ENCODE measurements at regions not wholly inside any gene's neighbourhood (a gene's known extent, or its start where the extent isn't known, plus 50 kb on each side); places are given as distances from the start of the nearest gene placed in this dataset.

- peak; percentile 67 for DNase-seq
Measured at GRCh38 chr13:34591900-34592529, 350.1 kb upstream of the NBEA start.

DNA sequence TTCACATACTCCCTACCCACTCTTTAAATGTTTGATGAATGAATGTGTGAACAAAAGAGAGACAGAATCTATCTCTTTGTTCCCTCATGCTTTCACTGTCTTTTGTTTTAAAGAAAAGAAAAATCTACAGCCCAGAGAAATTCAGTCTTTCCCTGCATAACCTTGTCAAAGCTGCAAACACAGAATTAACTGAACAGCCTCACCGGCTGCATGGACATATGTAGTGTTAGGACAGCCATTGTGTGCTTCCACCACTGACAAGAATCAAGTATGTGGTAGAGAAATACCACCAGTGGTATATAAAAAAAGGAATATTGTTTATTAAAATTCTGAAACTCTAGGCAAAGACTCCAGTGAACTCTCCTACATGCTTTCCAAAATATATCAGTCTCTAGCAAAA, 348.4 kb upstream of the NBEA start:
- DNase-seq = no peak

DNA sequence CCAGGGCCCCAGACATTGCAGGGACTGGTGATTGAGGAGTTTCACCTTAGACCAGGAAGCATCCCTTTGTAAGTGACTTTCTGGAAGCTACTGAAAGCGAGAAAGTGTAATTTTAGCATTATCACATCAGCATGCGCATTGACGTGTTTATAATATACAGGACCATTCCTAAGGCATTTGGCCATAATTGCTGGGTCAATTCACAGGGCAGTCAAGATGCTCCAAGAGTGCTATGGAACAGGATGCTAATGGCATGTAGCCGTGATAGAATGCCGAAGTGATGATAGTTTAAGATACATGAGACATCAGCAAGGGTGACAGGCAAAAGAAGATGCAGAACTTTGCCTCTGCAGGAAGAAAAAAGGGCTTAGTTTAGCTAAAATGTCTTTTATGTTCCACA, 347.6 kb upstream of the NBEA start:
- DNase-seq = no peak

DNA sequence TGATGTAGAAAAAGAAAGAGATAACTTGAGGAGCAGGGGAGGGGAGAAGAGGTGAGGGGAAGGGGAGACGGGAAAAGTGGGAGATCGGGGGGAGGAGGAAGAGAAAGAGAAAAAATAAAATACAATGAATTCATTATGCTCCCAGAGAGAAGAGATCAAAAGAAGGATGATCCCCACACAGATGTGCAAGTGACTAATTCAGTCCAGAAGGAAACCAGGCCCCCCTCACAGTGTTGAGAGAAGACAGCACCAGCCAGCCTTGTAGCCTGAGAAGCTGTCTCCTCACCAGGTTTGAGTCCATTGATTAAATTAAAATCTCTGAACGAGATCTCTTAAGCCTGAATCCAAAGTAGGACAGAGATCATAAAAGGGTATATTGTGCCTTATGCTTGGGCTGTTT, 333.7 kb upstream of the NBEA start:
- no peak for DNase-seq

DNA sequence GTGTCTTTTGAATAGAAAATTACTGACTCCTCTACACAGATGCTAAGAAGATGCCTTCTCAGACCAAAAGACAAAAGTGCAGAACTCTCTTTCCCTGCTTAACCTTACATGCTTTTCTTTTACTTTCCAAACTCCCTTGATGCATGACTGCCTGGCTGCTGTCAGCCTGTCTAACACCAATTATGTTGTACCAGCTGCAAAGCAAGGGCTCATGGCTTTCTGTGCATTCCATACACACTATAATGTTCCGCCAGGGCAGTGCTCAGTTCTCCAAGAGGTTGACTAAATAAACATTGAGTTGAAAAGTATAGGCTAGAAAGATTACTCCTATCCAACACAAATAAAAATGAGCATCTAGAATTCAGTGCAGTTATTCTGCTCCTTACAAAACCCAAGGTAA, 330.4 kb upstream of the NBEA start:
- DNase-seq = peak; percentile 55

GRCh38 chr13:34617473-34618083, 324.5 kb upstream of the NBEA start:
- peak; percentile 21 for DNase-seq

GRCh38 chr13:34618654-34619053, 323.4 kb upstream of the NBEA start:
- DNase-seq = no peak

DNA sequence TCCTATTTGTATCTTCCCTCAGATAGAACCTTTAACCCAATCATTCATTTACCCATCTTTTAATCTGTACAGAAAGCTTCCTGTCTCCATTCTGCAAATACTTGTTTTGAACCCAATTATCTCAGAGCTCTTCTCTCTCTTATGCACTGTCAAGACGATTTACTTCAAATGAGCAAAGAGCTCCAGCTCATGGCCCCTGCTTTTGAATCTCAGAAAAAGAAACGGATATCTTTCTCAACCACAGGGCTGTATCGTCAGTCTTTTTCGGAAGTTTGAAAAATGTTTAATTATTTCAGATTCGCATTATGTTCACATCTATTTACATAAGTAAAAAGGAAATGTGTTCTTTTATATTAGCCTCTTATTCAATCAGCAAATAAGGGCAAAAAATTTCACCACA, 322.7 kb upstream of the NBEA start:
- DNase-seq = no peak

GRCh38 chr13:34620074-34620850, 321.8 kb upstream of the NBEA start:
- DNase-seq = no peak

DNA sequence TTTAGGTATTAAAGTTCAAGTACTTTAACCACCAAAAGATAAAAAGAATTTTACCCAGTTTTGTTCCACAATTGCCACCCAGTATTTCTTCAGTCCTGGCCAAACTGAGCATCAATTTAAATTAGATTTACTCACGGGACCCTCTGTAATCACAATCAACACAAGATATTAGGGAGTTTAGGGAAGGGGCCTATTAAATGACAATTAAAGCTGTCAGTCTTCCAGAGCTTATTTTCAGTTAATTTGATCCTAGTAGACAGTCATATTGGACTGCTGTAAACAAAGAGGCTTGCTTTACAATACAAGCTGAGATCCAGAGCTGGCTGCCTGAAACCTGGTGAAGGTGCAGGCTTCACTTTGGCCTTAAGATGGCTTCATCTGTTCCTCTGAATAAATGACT, 321.2 kb upstream of the NBEA start:
- no peak for DNase-seq

DNA sequence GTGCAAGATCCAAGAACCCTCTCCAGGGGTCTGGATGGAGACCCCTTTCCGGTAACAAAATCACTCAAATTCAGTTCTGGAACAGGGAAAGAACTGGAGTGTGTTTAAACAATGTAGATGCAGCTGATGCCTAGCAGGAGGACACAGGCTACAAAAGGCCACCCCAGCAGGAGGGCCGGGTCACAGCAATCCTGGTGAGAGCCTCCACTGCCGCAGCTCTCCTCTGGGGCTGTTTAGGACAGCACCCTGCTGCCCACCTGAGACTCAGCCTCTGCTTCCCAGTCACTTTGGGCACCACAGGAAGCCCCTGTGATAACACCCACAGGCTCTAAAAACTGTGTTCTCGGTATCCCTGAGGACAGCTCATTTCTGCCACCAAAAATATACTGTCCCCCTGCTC, 318.7 kb upstream of the NBEA start:
- no peak for DNase-seq

- no peak for DNase-seq
Measured at GRCh38 chr13:34627509-34628208, 314.4 kb upstream of the NBEA start.

GRCh38 chr13:34628209-34628682, 313.8 kb upstream of the NBEA start:
- no peak for DNase-seq

- DNase-seq = no peak
Measured at GRCh38 chr13:34634448-34634847, 307.6 kb upstream of the NBEA start.

DNA sequence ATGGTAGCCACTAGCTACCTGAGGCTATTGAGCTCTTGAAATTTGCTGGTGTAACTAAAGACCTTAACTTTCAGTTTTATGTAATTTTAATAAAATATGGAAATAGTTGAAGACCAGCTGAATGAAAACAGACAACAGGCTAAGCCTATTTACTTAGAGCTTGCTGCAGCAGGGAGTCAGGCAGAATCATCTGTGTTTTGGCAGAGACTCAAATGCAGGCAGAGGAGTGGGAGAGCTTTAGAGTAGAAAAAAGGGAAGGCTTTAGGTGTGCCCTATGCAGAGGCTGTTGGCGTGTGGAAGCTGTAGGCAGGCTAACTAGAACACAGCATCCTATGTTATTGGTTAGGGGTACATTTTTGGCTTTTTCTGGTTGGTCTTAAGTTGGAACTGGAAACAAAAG, 304.9 kb upstream of the NBEA start:
- no peak for DNase-seq

DNA sequence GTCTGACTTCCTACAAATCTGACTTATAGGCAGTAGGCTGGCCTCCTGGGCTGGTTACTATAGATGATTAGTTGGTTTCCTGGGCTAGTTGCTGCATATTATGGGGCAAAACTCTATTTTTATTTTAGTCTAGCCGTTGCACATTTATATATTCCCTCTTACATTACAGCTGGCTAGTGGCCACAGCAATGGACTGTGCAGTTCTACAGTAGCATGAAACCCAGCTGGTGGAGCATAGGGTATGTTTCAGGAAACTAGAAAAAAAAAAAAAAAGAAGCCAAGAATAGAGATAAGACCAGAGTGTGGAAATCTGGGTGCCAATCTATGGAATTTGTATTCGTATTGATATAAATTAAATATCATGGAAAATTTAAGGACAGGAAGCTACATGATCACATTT, 304.4 kb upstream of the NBEA start:
- DNase-seq = no peak

DNA sequence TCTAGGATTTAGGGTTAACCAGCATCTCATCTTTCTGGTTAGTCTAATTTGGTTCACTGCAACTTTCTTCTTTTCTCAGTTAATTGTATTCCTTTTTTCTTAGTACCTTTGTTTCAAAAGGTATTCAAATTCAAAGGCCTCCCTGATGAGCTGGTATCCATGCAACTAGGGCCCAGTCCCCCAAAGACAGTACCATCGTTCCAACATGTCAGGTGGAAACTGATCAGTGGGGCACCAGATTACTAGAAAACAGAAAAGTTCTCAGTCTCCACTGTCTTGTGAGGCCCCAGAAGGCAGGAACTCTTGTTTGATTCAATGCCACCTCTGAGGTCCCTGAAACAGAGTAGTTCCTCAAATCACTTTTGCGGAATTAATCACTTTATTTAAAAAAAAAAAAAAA, 303.2 kb upstream of the NBEA start:
- DNase-seq = no peak

- peak; percentile 27 for DNase-seq
Measured at GRCh38 chr13:34640179-34640992, 301.7 kb upstream of the NBEA start.

GRCh38 chr13:34640993-34641330, 301.1 kb upstream of the NBEA start:
- DNase-seq = no peak

DNA sequence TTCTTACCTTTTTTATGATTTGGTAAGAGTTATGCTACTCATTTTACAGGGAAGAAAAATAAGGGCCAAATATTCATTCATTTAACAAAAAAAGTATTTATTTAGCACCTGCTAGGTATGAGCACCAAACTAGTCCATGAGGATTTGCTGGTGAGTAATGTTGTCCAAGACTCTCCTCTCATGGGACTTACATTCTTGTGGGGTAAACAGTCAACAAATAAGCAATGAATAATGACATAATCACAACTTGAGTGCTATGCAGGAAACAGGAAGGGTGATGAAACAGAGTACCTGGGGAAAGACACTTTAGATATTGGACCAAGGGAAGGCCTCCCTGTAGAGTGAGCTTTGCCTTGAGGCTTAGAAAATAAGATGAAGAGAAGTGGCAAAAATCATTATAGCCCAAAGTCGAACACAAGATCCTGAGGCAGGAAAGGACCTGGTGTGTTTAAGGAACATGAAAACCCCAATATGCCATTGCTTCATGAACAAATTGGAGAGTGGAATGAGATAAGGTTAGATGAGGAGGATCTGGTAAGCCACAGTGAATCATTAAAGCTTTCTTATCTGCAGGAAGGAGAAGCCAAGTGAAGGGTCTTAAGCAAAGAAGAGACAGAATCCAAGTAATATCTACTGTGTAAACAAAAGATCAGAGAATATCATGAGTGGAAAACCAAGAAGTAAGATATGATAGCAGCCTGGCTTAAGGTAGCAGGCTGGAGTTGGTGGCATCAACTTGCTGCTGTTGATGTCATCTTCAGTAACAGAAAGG, 294.5 kb upstream of the NBEA start:
- no peak for DNase-seq

DNA sequence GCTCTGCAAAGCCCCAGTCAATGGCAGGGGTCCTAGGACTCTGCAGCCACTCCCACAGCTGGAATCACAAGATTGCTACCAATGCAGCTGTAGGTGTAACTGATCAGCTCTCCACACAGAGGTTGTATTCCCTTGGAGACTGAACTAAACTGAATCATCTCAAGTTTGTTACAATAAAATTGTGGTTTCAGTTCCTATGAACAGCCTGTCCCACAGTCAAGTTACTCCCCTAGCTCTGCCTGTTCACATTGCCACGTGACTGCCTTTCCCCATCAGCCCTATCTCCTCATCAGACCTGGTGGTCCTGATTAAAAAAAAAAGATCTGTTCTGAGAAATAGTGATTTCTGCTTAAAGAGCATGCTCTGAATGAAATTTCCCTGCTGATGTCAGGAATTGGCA, 287.9 kb upstream of the NBEA start:
- DNase-seq = no peak

GRCh38 chr13:34654647-34655046, 287.4 kb upstream of the NBEA start:
- no peak for DNase-seq

Measured in right hindlimb (tissue), 1 donor.